ENCODE measurements at regions not wholly inside any gene's neighbourhood (a gene's known extent, or its start where the extent isn't known, plus 50 kb on each side); places are given as distances from the start of the nearest gene placed in this dataset.

DNA sequence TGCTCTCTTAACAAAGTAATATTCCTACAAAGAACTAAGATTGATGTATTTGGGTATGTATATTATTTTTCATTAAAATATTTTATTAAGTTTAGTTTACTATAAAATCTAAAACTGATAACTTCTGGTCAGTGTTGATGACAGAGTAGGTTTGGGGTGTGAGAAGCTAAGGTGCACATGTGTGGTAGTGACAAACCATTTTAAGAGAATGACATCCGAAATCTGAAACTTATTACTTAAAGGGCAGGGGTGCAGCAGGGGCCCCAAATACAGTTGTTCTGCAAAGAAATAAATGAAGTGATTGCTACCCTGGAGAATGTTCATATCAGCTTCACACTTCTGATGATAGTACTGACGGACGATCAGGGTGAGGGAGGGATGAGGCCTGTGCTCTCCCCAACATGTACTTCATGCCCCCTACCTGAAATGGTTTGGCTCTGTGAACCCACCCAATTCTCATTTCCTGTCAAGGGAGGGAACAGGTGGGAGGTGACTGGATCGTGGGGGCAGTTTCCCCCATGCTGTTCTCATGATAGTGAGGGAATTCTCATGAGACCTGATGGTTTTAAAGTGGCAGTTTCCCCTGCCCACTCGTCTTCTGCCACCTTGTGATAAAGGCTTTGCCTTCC, 125.3 kb upstream of the RFX3 start:
- ChIA-PET POLR2A (no interaction called here), RAD21 (ENCODE audit: low non-redundant PET in 1 of 2, low total read pairs in 2 of 2, uncharacterized antibody in 2 of 2, unreplicated experiment in 2 of 2) (no interaction called here), CTCF (no interaction called here)
- Histone ChIP-seq H3K4me2 (ENCODE audit: low read length) (no peak overlapping the region), H3K79me2 (ENCODE audit: insufficient read depth, low read length) (no peaks in the 10 kb centered on the region), H4K20me1 (ENCODE audit: insufficient read depth) (no peaks in the 10 kb centered on the region), H3K9ac (ENCODE audit: low read length) (no peak overlapping the region), H3K4me3 (replicated peaks in 1 of 2; ENCODE audit: low read depth in 1 of 2, low read length in 2 of 2) (no peak overlapping the region), H3K27me3 (ENCODE audit: insufficient read depth, low read length) (no peaks in the 10 kb centered on the region), H3K36me3 (ENCODE audit: control insufficient read depth in 1 of 2, insufficient read depth in 2 of 2, low read length in 2 of 2) (no peaks in the 10 kb centered on the region), H3K4me1 (ENCODE audit: control insufficient read depth in 1 of 2, insufficient read depth in 2 of 2, low read length in 2 of 2) (no peaks in the 10 kb centered on the region), H3K9me2 (ENCODE audit: insufficient read depth) (no peaks in the 10 kb centered on the region), H3K9me3 (ENCODE audit: control insufficient read depth in 1 of 2, insufficient read depth in 1 of 2, low read depth in 1 of 2, low read length in 2 of 2) (no peaks in the 10 kb centered on the region), H3K27ac (ENCODE audit: low read depth, low read length) (no peak overlapping the region), H2AFZ (ENCODE audit: low read depth, low read length, poor library complexity, severe bottlenecking) (no peak overlapping the region)
- DNase-seq (ENCODE audit: low read depth, low spot score) (no peak), ATAC-seq (no peak)
- intact Hi-C loops (cut with micrococcal nuclease): no loop called here
- no TSS peak for BruUV-seq (replicated peaks)
- no peak for TF ChIP-seq TCF7L2 (IDR thresholded peaks at IDR 0.05; ENCODE audit: borderline replicate concordance, extremely low read depth, insufficient read depth, insufficient read length)
- no peak for TF ChIP-seq CBX3 (IDR thresholded peaks at IDR 0.05; ENCODE audit: low read depth)
- no peak for TF ChIP-seq POLR2AphosphoS5 (IDR thresholded peaks at IDR 0.05; ENCODE audit: low read depth, low read length)
- no peak for TF ChIP-seq POLR2A (IDR thresholded peaks at IDR 0.05; ENCODE audit: borderline replicate concordance, extremely low read depth, insufficient read depth, insufficient read length)

DNA sequence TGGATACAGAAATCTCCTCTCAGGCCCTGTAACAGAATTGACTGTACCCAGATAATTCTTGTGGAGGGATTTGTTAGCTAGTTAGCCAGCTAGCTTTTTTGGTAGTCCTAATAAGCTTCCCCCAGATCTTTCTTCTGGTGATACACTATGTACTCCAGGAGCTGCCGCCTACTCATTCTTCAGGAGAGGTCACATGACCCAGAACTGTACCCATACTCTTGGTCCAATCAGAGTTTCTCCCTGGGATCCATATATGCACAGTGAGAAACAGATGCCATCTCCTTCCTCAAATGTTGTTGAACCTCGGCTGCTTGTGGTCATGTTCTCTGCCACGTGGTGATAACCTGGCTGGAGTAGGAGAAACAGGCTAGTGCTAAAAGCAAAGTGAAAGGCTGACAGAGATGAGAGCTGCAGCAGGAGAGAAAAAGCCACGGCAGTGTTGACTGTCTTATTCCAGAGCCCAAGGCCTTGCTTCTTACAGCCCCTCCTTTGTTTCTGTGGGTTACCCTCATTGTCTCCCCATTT, 123.0 kb upstream of the RFX3 start:
- H3K79me2 ChIP-seq (ENCODE audit: insufficient read depth, low read length): no peaks in the 10 kb centered on the region
- H2AFZ ChIP-seq (ENCODE audit: low read depth, low read length, poor library complexity, severe bottlenecking): no peak overlapping the region
- ChIA-PET RAD21 (ENCODE audit: low non-redundant PET in 1 of 2, low total read pairs in 2 of 2, uncharacterized antibody in 2 of 2, unreplicated experiment in 2 of 2) (no interaction called here), CTCF (no interaction called here), POLR2A (no interaction called here)
- no peaks in the 10 kb centered on the region for H3K4me1 ChIP-seq (ENCODE audit: control insufficient read depth in 1 of 2, insufficient read depth in 2 of 2, low read length in 2 of 2)
- no peak overlapping the region for H3K4me3 ChIP-seq (replicated peaks in 1 of 2; ENCODE audit: low read depth in 1 of 2, low read length in 2 of 2)
- no peaks in the 10 kb centered on the region for H3K9me3 ChIP-seq (ENCODE audit: control insufficient read depth in 1 of 2, insufficient read depth in 1 of 2, low read depth in 1 of 2, low read length in 2 of 2)
- ATAC-seq: no peak
- DNase-seq (ENCODE audit: low read depth, low spot score): no peak
- intact Hi-C loops (cut with micrococcal nuclease): no loop called here
- no peaks in the 10 kb centered on the region for H3K27me3 ChIP-seq (ENCODE audit: insufficient read depth, low read length)
- no peaks in the 10 kb centered on the region for H3K9me2 ChIP-seq (ENCODE audit: insufficient read depth)
- no TSS peak for BruUV-seq (replicated peaks)
- no peak overlapping the region for H3K9ac ChIP-seq (ENCODE audit: low read length)
- no peak overlapping the region for H3K4me2 ChIP-seq (ENCODE audit: low read length)
- H3K27ac ChIP-seq (ENCODE audit: low read depth, low read length): no peak overlapping the region
- no peaks in the 10 kb centered on the region for H3K36me3 ChIP-seq (ENCODE audit: control insufficient read depth in 1 of 2, insufficient read depth in 2 of 2, low read length in 2 of 2)
- no peaks in the 10 kb centered on the region for H4K20me1 ChIP-seq (ENCODE audit: insufficient read depth)
- TF ChIP-seq RAD21 (IDR thresholded peaks at IDR 0.05; ENCODE audit: low read depth): no peak
- TF ChIP-seq, protein P1, sequence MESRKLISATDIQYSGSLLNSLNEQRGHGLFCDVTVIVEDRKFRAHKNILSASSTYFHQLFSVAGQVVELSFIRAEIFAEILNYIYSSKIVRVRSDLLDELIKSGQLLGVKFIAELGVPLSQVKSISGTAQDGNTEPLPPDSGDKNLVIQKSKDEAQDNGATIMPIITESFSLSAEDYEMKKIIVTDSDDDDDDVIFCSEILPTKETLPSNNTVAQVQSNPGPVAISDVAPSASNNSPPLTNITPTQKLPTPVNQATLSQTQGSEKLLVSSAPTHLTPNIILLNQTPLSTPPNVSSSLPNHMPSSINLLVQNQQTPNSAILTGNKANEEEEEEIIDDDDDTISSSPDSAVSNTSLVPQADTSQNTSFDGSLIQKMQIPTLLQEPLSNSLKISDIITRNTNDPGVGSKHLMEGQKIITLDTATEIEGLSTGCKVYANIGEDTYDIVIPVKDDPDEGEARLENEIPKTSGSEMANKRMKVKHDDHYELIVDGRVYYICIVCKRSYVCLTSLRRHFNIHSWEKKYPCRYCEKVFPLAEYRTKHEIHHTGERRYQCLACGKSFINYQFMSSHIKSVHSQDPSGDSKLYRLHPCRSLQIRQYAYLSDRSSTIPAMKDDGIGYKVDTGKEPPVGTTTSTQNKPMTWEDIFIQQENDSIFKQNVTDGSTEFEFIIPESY (IDR thresholded peaks at IDR 0.05; ENCODE audit: extremely low read depth, insufficient replicate concordance, low read length): no peak
- no peak for TF ChIP-seq ELF1 (IDR thresholded peaks at IDR 0.05; ENCODE audit: borderline replicate concordance, low read depth)
- TF ChIP-seq EZH2 (IDR thresholded peaks at IDR 0.05): no peak
- TF ChIP-seq YY1 (IDR thresholded peaks at IDR 0.05; ENCODE audit: extremely low read depth, insufficient replicate concordance, low read depth, low read length): no peak
- no peak for TF ChIP-seq CBX3 (IDR thresholded peaks at IDR 0.05; ENCODE audit: low read depth)
- TF ChIP-seq SP1 (IDR thresholded peaks at IDR 0.05; ENCODE audit: low read depth): no peak
- TF ChIP-seq, protein P2, sequence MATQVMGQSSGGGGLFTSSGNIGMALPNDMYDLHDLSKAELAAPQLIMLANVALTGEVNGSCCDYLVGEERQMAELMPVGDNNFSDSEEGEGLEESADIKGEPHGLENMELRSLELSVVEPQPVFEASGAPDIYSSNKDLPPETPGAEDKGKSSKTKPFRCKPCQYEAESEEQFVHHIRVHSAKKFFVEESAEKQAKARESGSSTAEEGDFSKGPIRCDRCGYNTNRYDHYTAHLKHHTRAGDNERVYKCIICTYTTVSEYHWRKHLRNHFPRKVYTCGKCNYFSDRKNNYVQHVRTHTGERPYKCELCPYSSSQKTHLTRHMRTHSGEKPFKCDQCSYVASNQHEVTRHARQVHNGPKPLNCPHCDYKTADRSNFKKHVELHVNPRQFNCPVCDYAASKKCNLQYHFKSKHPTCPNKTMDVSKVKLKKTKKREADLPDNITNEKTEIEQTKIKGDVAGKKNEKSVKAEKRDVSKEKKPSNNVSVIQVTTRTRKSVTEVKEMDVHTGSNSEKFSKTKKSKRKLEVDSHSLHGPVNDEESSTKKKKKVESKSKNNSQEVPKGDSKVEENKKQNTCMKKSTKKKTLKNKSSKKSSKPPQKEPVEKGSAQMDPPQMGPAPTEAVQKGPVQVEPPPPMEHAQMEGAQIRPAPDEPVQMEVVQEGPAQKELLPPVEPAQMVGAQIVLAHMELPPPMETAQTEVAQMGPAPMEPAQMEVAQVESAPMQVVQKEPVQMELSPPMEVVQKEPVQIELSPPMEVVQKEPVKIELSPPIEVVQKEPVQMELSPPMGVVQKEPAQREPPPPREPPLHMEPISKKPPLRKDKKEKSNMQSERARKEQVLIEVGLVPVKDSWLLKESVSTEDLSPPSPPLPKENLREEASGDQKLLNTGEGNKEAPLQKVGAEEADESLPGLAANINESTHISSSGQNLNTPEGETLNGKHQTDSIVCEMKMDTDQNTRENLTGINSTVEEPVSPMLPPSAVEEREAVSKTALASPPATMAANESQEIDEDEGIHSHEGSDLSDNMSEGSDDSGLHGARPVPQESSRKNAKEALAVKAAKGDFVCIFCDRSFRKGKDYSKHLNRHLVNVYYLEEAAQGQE (IDR thresholded peaks at IDR 0.05; ENCODE audit: low read depth): no peak
- TF ChIP-seq CEBPB (IDR thresholded peaks at IDR 0.05; ENCODE audit: low read depth): no peak
- TF ChIP-seq, protein P3, sequence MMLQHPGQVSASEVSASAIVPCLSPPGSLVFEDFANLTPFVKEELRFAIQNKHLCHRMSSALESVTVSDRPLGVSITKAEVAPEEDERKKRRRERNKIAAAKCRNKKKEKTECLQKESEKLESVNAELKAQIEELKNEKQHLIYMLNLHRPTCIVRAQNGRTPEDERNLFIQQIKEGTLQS (IDR thresholded peaks at IDR 0.05): no peak
- no peak for TF ChIP-seq SIN3A (IDR thresholded peaks at IDR 0.05; ENCODE audit: low read depth)
- TF ChIP-seq SRF (IDR thresholded peaks at IDR 0.05; ENCODE audit: low read depth): no peak
- no peak for TF ChIP-seq ZNF274 (IDR thresholded peaks at IDR 0.05; ENCODE audit: low read depth, low read length)
